HEK293 (cell line): ENCODE measurements at regions not wholly inside any gene's neighbourhood (a gene's known extent, or its start where the extent isn't known, plus 50 kb on each side); places are given as distances from the start of the nearest gene placed in this dataset.
A peak's percentile ranks its signal among the peaks of the same experiment; 100 is the strongest.

Experiments used
- CTCF ChIA-PET: fragments of 350-600 bp; formaldehyde crosslinking; extraction: SDS; loops from one replicate; lab custom pipeline; 2021; ENCODE audit warnings: antibody characterized with exemption; lab: Yijun Ruan, JAX
- POLR2A ChIA-PET: fragments of 300-600 bp; formaldehyde crosslinking; extraction: SDS; loops from one replicate; lab custom pipeline; 2020; ENCODE audit warnings: antibody characterized with exemption, inconsistent platforms; lab: Yijun Ruan, JAX
- H3K27ac ChIP-seq: fragments of 200-500 bp; sonication (Bioruptor generic); 2 replicates; pipeline ENCODE4 v1.5.1; 2014; ENCODE audit warnings: low read depth, low read length, control low read depth, inconsistent platforms; ENCODE audit errors: extremely low read depth
- H3K36me3 ChIP-seq, 2 experiments: fragments of 200-500 bp in 1 of 2; sonication (Bioruptor generic) in 1 of 2; 1 replicate in 1 of 2; 2 replicates in 1 of 2; pipeline ENCODE4 v1.5.1; 2014 to 2017; ENCODE audit warnings: inconsistent platforms in 2 of 2, low read length in 2 of 2; ENCODE audit not compliant: control insufficient read depth in 2 of 2, insufficient read depth in 1 of 2
- H3K4me1 ChIP-seq: fragments of 200-500 bp; sonication (Bioruptor generic); 2 replicates; pipeline ENCODE4 v1.5.1; 2014; ENCODE audit warnings: mild to moderate bottlenecking, low read length, inconsistent platforms; ENCODE audit not compliant: control insufficient read depth, insufficient read depth
- H3K4me3 ChIP-seq: 2 replicates; pipeline ENCODE4 v1.5.1; 2011; ENCODE audit warnings: low read depth, mild to moderate bottlenecking, control low read depth, low read length, moderate library complexity
- H3K9me3 ChIP-seq: fragments of 200-500 bp; sonication (Bioruptor generic); 2 replicates; pipeline ENCODE4 v1.5.1; 2014; ENCODE audit warnings: low read depth, low read length, inconsistent platforms; ENCODE audit not compliant: control insufficient read depth, insufficient read depth
- BCL11A ChIP-seq: fragments of 450-650 bp; formaldehyde crosslinking; IDR thresholded peaks from 2 replicates; pipeline ENCODE4 v1.5.1; 2016; ENCODE audit warnings: low read depth, missing biosample characterization, missing genetic modification characterization
- FEZF1 ChIP-seq: fragments of 450-650 bp; formaldehyde crosslinking; IDR thresholded peaks from 2 replicates; pipeline ENCODE4 v1.5.1; 2016; ENCODE audit warnings: missing biosample characterization, missing genetic modification characterization
- GLIS1 ChIP-seq: fragments of 450-650 bp; formaldehyde crosslinking; IDR thresholded peaks from 2 replicates; pipeline ENCODE4 v1.5.1; 2016; ENCODE audit warnings: missing biosample characterization, missing genetic modification characterization
- KLF1 ChIP-seq: fragments of 450-650 bp; formaldehyde crosslinking; IDR thresholded peaks from 2 replicates; pipeline ENCODE4 v1.5.1; 2016; ENCODE audit warnings: missing biosample characterization, missing genetic modification characterization
- MEIS1 ChIP-seq: sonication (generic); formaldehyde crosslinking; IDR thresholded peaks from 2 replicates; pipeline ENCODE4 v1.8.1; 2022; ENCODE audit warnings: missing genetic modification reagents, mild to moderate bottlenecking, borderline replicate concordance
- TRIM28 ChIP-seq: IDR thresholded peaks from 2 replicates; pipeline ENCODE4 v1.6.1; 2011; ENCODE audit warnings: low read length, control low read depth, borderline replicate concordance
- ZBTB10 ChIP-seq: fragments of 450-650 bp; formaldehyde crosslinking; IDR thresholded peaks from 2 replicates; pipeline ENCODE4 v1.5.1; 2016; ENCODE audit warnings: missing biosample characterization, missing genetic modification characterization
- ZNF501 ChIP-seq: fragments of 450-650 bp; formaldehyde crosslinking; IDR thresholded peaks from 2 replicates; pipeline ENCODE4 v1.5.1; 2016; ENCODE audit warnings: missing biosample characterization, missing genetic modification characterization
- ZNF623 ChIP-seq: fragments of 450-650 bp; formaldehyde crosslinking; IDR thresholded peaks from 2 replicates; pipeline ENCODE4 v1.5.1; 2016; ENCODE audit warnings: missing biosample characterization, missing genetic modification characterization
- ZNF624 ChIP-seq: fragments of 450-650 bp; formaldehyde crosslinking; IDR thresholded peaks from 2 replicates; pipeline ENCODE4 v1.5.1; 2017; ENCODE audit warnings: missing biosample characterization, missing genetic modification characterization
- ZNF76 ChIP-seq: fragments of 450-650 bp; formaldehyde crosslinking; IDR thresholded peaks from 2 replicates; pipeline ENCODE4; 2016; ENCODE audit warnings: low read depth, missing biosample characterization, missing genetic modification characterization, borderline replicate concordance
- ZSCAN4 ChIP-seq: fragments of 450-650 bp; formaldehyde crosslinking; IDR thresholded peaks from 2 replicates; pipeline ENCODE4 v1.5.1; 2017; ENCODE audit warnings: missing biosample characterization, missing genetic modification characterization
- TF ChIP-seq, protein P1 (sequence below): fragments of 450-650 bp; formaldehyde crosslinking; IDR thresholded peaks from 2 replicates; pipeline ENCODE4 v1.5.1; 2017; ENCODE audit warnings: missing biosample characterization, missing genetic modification characterization
- TF ChIP-seq, protein P2 (sequence below): fragments of 450-650 bp; formaldehyde crosslinking; IDR thresholded peaks from 2 replicates; pipeline ENCODE4 v1.5.1; 2016; ENCODE audit warnings: missing biosample characterization, missing genetic modification characterization

GRCh38 chr3:176275113-176275512 is 922.2 kb downstream of the TBL1XR1 start:
- H3K4me3 ChIP-seq: no peak overlapping the region
- no peaks in the 10 kb centered on the region for H3K9me3 ChIP-seq
- CTCF ChIA-PET: no interaction called here
- H3K27ac ChIP-seq: no peak overlapping the region
- H3K36me3 ChIP-seq: no peaks in the 10 kb centered on the region
- H3K4me1 ChIP-seq: no peaks in the 10 kb centered on the region
- TF ChIP-seq ZNF76 (tag by site-specific recombination): no peak
- TF ChIP-seq TRIM28: no peak
- TF ChIP-seq ZNF623: no peak
- TF ChIP-seq ZNF624: no peak
- TF ChIP-seq ZBTB10 (tag by site-specific recombination): no peak
- TF ChIP-seq, protein P1, sequence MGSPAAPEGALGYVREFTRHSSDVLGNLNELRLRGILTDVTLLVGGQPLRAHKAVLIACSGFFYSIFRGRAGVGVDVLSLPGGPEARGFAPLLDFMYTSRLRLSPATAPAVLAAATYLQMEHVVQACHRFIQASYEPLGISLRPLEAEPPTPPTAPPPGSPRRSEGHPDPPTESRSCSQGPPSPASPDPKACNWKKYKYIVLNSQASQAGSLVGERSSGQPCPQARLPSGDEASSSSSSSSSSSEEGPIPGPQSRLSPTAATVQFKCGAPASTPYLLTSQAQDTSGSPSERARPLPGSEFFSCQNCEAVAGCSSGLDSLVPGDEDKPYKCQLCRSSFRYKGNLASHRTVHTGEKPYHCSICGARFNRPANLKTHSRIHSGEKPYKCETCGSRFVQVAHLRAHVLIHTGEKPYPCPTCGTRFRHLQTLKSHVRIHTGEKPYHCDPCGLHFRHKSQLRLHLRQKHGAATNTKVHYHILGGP (tag by site-specific recombination): no peak
- no peak for TF ChIP-seq FEZF1 (tag by site-specific recombination)
- no peak for TF ChIP-seq ZNF501 (tag by site-specific recombination)
- TF ChIP-seq, protein P2, sequence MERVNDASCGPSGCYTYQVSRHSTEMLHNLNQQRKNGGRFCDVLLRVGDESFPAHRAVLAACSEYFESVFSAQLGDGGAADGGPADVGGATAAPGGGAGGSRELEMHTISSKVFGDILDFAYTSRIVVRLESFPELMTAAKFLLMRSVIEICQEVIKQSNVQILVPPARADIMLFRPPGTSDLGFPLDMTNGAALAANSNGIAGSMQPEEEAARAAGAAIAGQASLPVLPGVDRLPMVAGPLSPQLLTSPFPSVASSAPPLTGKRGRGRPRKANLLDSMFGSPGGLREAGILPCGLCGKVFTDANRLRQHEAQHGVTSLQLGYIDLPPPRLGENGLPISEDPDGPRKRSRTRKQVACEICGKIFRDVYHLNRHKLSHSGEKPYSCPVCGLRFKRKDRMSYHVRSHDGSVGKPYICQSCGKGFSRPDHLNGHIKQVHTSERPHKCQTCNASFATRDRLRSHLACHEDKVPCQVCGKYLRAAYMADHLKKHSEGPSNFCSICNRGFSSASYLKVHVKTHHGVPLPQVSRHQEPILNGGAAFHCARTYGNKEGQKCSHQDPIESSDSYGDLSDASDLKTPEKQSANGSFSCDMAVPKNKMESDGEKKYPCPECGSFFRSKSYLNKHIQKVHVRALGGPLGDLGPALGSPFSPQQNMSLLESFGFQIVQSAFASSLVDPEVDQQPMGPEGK (tag by site-specific recombination): no peak
- TF ChIP-seq ZSCAN4 (tag by site-specific recombination): no peak
- TF ChIP-seq BCL11A (tag by site-specific recombination): no peak
- POLR2A ChIA-PET: no interaction called here

DNA sequence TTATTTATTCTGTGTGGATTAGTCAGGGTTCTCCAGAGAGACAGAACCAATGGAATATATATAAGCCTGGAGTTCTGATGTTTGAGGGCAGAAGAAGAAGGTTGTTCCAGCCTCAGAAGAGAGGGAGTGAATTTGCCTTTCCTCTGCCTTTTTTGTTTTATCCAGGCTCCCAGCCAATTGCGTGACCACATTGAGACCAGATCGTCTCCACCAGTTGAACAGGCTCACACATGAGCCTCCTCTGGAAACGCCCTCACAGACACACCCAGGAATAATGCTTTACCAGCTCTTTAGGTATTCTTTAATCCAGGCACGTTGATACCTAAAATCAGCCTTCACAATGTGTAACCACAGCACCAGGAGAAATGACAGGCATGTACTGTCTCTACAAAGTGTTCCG is 923.1 kb downstream of the TBL1XR1 start:
- no peaks in the 10 kb centered on the region for H3K36me3 ChIP-seq
- POLR2A ChIA-PET: no interaction called here
- no peaks in the 10 kb centered on the region for H3K9me3 ChIP-seq
- CTCF ChIA-PET: no interaction called here
- no peak overlapping the region for H3K27ac ChIP-seq
- H3K4me1 ChIP-seq: no peaks in the 10 kb centered on the region
- TF ChIP-seq MEIS1 (CRISPR knock-in tag): no peak
- no peak overlapping the region for H3K4me3 ChIP-seq

DNA sequence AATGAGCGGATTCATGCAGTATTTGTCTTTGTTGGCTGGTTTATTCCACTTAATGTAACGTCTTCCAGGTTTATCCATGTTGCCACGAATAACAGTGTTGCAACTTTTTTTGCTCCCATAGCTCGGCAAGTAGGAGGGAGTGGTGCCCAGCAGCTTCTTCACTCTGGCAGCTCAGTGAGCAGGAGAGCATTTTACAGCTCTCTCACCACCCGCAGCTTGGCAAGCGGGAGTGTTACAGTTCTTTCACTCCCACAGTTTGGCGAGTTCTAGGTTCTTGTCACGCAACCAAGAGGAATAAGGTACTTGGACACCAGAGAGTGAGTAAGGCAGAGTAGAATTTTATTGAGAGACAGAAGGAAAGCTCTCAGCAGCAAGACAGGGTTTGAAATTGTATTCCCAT is 935.2 kb downstream of the TBL1XR1 start:
- ChIA-PET POLR2A (no interaction called here), CTCF (no interaction called here)
- no peak overlapping the region for H3K27ac ChIP-seq
- H3K36me3 ChIP-seq: no peaks in the 10 kb centered on the region
- peak; percentile 61 for TF ChIP-seq GLIS1 (tag by site-specific recombination)
- TF ChIP-seq KLF1 (tag by site-specific recombination): no peak
- no peak overlapping the region for H3K4me3 ChIP-seq
- H3K9me3 ChIP-seq: no peaks in the 10 kb centered on the region
- no peaks in the 10 kb centered on the region for H3K4me1 ChIP-seq
